Activated CD8-positive, alpha-beta memory T cell treated with anti-CD3 and anti-CD28 coated beads, Interleukin-2, amount 10 ng/mL, durations not matched to agents 7 days and 5 days (primary cell): ENCODE measurements at regions not wholly inside any gene's neighbourhood (a gene's known extent, or its start where the extent isn't known, plus 50 kb on each side); places are given as distances from the start of the nearest gene placed in this dataset.
"Not testable (repeated sequence)": the region's sequence is repeated elsewhere in the genome, so short reads cannot be mapped to it uniquely, and the experiment has no call there.

Experiments
- ATAC-seq: fragments of 150-1000 bp; cut with Tn5 transposase; one replicate; pipeline ENCODE4 v1.10.0; 2021; ENCODE audit warnings: moderate library complexity
- CTCF ChIA-PET: fragments of 350-600 bp; sonication (Branson Sonifier 250); formaldehyde crosslinking; loops from one replicate; lab custom pipeline; 2021; ENCODE audit warnings: antibody characterized with exemption; lab: Charles Lee
- DNase-seq: peaks from one replicate; pipeline ENCODE4 v3.0.0-alpha.2; 2020
- H3K27ac Mint-ChIP-seq: one replicate; pipeline ENCODE4 v1.8.0; 2021; ENCODE audit warnings: mild to moderate bottlenecking, mixed read lengths
- H3K27me3 Mint-ChIP-seq: one replicate; pipeline ENCODE4 v1.8.0; 2021; ENCODE audit warnings: mixed read lengths
- H3K36me3 Mint-ChIP-seq: one replicate; pipeline ENCODE4 v1.8.0; 2021; ENCODE audit warnings: mild to moderate bottlenecking, mixed read lengths
- H3K4me1 Mint-ChIP-seq: one replicate; pipeline ENCODE4 v1.8.0; 2021; ENCODE audit warnings: mixed read lengths
- H3K4me3 Mint-ChIP-seq: one replicate; pipeline ENCODE4 v1.8.0; 2021; ENCODE audit warnings: mild to moderate bottlenecking, moderate library complexity, mixed read lengths
- H3K9me3 Mint-ChIP-seq: one replicate; pipeline ENCODE4 v1.8.0; 2022; ENCODE audit warnings: low read depth, mixed read lengths

DNA sequence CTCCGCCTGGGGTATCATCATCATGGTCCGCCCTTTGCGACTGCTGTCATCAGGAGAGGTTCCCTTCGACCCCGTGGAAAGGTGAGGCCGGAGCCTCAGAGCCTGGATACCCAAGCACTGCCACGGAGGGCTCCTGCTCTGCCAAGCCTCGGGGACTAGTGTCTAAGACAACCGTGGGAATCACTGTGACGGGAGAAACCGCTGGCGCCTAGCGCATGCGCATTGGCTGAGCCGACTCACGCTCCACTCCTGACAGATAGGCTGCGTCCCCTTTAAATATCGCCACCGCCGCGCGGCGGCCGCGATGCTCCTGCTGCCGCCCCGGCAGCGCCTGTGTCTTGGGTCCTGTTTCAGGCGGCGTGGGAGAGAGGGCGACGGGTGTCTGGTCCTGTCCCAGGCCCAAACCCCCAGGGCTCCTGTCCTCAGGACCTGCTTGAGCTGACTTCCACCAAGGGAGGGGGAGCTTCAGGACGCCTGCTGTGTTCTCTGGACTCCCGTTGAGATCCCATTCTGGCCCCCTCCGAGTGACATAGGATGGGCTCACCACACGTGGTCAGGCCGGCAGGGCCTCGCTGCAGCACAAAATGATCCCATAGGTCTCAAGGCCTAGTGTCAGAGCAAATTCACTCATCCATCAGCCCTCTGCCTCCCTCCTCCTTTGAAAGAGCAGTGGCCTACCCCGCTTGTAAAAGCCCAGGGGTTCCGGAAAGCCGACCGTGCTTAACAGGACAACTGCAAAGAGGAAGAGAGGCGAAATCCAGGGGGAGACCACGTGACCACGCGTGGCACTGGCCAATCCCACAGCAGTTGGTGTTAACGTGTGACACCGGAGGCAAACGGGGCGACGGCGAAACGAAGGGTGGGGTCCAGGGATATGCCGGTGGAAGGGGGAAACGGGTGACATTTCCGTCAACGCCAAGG is 707.2 kb upstream of the TPTE start:
- H3K4me1 Mint-ChIP-seq, H3K36me3 Mint-ChIP-seq, H3K4me3 Mint-ChIP-seq, DNase-seq, H3K9me3 Mint-ChIP-seq, H3K27me3 Mint-ChIP-seq, H3K27ac Mint-ChIP-seq, CTCF ChIA-PET, ATAC-seq: not testable (repeated sequence)

DNA sequence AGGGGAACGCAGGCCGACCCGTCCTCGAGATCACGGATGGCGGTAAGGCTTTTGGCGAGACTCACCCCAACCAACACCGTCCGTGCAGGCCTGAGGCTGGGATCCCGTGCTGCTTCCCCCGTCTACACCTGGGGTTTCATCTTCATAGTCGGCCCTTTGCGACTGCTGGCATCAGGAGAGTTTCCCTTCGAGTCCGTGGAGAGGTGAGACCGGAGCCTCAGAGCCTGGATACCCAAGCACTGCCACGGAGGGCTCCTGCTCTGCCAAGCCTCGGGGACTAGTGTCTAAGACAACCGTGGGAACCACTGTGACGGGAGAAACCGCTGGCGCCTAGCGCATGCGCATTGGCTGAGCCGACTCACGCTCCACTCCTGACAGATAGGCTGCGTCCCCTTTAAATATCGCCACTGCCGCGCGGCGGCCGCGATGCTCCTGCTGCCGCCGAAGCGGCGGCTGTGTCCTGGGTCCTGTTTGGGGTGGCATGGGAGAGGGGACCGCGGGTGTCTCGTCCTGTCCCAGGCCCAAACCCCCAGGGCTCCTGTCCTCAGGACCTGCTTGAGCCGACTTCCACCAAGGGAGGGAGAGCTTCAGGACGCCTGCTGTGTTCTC is 706.1 kb upstream of the TPTE start:
- H3K4me1 Mint-ChIP-seq, H3K36me3 Mint-ChIP-seq, H3K27ac Mint-ChIP-seq, H3K9me3 Mint-ChIP-seq, H3K27me3 Mint-ChIP-seq, ATAC-seq, CTCF ChIA-PET, DNase-seq, H3K4me3 Mint-ChIP-seq: not testable (repeated sequence)

DNA sequence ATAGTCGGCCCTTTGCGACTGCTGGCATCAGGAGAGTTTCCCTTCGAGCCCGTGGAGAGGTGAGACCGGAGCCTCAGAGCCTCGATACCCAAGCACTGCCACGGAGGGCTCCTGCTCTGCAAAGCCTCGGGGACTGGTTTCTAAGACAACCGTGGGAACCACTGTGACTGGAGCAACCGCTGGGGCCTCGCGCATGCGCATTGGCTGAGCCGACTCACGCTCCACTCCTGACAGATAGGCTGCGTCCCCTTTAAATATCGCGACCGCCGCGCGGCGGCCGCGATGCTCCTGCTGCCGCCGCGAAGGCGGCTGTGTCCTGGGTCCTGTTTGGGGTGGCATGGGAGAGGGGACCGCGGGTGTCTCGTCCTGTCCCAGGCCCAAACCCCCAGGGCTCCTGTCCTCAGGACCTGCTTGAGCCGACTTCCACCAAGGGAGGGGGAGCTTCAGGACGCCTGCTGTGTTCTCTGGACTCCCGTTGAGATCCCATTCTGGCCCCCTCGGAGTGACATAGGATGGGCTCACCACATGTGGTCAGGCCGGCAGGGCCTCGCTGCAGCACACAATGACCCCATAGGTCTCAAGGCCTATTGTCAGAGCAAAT is 704.5 kb upstream of the TPTE start:
- DNase-seq, H3K4me1 Mint-ChIP-seq, CTCF ChIA-PET, H3K4me3 Mint-ChIP-seq, H3K27ac Mint-ChIP-seq, H3K27me3 Mint-ChIP-seq, H3K36me3 Mint-ChIP-seq, ATAC-seq, H3K9me3 Mint-ChIP-seq: not testable (repeated sequence)

DNA sequence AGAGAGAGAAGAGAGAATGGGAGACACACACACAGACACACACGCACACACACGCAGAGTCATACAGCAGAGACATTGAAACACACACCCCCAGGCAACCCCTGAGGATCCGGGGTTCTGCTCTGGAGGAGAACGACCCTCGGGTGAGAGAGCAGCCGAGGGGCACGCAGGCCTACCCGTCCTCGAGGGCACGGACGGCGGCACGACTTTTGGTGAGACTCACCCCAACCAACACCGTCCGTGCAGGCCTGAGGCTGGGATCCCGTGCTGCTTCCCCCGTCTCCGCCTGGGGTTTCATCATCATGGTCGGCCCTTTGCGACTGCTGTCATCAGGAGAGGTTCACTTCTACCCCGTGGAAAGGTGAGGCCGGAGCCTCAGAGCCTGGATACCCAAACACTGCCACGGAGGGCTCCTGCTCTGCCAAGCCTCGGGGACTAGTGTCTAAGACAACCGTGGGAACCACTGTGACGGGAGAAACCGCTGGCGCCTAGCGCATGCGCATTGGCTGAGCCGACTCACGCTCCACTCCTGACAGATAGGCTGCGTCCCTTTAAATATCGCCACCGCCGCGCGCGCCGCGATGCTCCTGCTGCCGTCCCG is 703.4 kb upstream of the TPTE start:
- CTCF ChIA-PET = not testable (repeated sequence)

DNA sequence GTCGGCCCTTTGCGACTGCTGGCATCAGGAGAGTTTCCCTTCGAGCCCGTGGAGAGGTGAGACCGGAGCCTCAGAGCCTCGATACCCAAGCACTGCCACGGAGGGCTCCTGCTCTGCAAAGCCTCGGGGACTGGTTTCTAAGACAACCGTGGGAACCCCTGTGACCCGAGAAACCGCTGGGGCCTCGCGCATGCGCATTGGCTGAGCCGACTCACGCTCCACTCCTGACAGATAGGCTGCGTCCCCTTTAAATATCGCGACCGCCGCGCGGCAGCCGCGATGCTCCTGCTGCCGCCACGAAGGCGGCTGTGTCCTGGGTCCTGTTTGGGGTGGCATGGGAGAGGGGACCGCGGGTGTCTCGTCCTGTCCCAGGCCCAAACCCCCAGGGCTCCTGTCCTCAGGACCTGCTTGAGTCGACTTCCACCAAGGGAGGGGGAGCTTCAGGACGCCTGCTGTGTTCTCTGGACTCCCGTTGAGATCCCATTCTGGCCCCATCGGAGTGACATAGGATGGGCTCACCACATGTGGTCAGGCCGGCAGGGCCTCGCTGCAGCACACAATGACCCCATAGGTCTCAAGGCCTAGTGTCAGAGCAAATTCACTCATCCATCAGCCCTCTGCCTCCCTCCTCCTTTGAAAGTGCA is 701.7 kb upstream of the TPTE start:
- H3K27me3 Mint-ChIP-seq, H3K4me3 Mint-ChIP-seq, CTCF ChIA-PET, H3K9me3 Mint-ChIP-seq, DNase-seq, H3K27ac Mint-ChIP-seq, H3K36me3 Mint-ChIP-seq, ATAC-seq, H3K4me1 Mint-ChIP-seq: not testable (repeated sequence)

More for the DNA sequence above, 703.4 kb upstream of the TPTE start:
- not testable (repeated sequence) for H3K4me3 Mint-ChIP-seq, H3K27me3 Mint-ChIP-seq, H3K27ac Mint-ChIP-seq, H3K4me1 Mint-ChIP-seq, H3K36me3 Mint-ChIP-seq, DNase-seq, ATAC-seq, H3K9me3 Mint-ChIP-seq

DNA sequence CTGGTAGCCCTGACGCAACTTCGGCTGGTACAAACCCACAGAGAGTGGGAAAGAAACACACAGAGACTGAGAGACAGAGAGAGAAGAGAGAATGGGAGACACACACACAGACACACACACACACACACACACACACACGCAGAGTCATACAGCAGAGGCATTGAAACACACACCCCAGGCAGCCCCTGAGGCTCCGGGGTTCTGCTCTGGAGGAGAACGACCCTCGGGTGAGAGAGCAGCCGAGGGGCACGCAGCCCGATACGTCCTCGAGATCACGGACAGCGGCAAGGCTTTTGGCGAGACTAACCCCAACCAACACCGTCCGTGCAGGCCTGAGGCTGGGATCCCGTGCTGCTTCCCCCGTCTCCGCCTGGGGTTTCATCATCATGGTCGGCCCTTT is 700.8 kb upstream of the TPTE start:
- CTCF ChIA-PET, H3K36me3 Mint-ChIP-seq, H3K9me3 Mint-ChIP-seq, H3K4me1 Mint-ChIP-seq, H3K27me3 Mint-ChIP-seq, ATAC-seq, DNase-seq, H3K4me3 Mint-ChIP-seq, H3K27ac Mint-ChIP-seq: not testable (repeated sequence)

DNA sequence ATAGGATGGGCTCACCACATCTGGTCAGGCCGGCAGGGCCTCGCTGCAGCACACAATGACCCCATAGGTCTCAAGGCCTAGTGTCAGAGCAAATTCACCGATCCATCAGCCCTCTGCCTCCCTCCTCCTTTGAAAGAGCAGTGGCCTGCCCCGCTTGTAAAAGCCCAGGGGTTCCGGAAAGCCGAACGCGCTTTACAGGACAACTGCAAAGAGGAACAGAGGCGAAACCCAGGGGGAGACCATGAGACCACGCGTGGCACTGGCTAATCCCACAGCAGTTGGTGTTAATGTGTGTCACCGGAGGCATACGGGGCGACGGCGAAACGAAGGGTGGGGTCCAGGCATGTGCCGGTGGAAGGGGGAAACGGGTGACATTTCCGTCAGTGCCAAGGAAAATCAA is 699.9 kb upstream of the TPTE start:
- H3K27me3 Mint-ChIP-seq, H3K4me1 Mint-ChIP-seq, CTCF ChIA-PET, DNase-seq, H3K27ac Mint-ChIP-seq, H3K4me3 Mint-ChIP-seq, H3K36me3 Mint-ChIP-seq, H3K9me3 Mint-ChIP-seq, ATAC-seq: not testable (repeated sequence)

DNA sequence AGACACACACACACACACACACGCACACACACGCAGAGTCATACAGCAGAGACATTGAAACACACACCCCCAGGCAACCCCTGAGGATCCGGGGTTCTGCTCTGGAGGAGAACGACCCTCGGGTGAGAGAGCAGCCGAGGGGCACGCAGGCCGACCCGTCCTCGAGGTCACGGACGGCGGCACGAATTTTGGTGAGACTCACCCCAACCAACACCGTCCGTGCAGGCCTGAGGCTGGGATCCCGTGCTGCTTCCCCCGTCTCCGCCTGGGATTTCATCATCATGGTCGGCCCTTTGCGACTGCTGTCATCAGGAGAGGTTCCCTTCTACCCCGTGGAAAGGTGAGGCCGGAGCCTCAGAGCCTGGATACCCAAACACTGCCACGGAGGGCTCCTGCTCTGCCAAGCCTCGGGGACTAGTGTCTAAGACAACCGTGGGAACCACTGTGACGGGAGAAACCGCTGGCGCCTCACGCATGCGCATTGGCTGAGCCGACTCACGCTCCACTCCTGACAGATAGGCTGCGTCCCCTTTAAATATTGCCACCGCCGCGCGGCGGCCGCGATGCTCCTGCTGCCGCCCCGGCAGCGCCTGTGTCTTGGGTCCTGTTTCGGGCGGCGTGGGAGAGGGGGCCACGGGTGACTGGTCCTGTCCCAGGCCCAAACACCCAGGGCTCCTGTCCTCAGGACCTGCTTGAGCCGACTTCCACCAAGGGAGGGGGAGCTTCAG is 699.1 kb upstream of the TPTE start:
- H3K27me3 Mint-ChIP-seq, H3K27ac Mint-ChIP-seq, ATAC-seq, H3K9me3 Mint-ChIP-seq, H3K4me3 Mint-ChIP-seq, H3K36me3 Mint-ChIP-seq, H3K4me1 Mint-ChIP-seq, DNase-seq, CTCF ChIA-PET: not testable (repeated sequence)

DNA sequence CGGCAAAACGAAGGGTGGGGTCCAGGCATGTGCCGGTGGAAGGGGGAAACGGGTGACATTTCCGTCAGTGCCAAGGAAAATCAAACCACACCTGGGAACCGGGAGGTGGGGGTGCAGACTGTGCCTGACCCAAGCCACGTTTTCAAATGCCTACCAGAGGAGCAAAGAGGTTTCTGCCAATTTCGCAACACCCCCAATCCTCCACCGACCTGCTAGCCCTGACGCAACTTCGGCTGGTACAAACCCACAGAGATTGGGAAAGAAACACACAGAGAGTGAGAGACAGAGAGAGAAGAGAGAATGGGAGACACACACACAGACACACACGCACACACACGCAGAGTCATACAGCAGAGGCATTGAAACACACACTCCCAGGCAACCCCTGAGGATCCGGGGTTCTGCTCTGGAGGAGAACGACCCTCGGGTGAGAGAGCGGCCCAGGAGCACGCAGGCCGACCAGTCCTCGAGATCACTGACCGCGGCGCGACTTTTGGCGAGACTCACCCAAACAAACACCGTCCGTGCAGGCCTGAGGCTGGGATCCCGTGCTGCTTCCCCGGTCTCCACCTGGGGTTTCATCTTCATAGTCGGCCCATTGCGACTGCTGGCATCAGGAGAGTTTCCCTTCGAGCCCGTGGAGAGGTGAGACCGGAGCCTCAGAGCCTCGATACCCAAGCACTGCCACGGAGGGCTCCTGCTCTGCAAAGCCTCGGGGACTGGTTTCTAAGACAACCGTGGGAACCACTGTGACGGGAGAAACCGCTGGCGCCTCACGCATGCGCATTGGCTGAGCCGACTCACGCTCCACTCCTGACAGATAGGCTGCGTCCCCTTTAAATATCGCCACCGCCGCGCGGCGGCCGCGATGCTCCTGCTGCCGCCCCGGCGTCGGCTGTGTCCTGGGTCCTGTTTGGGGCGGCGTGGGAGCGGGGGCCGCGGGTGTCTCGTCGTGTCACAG is 697.9 kb upstream of the TPTE start:
- DNase-seq = peak; percentile 51
- not testable (repeated sequence) for H3K9me3 Mint-ChIP-seq

DNA sequence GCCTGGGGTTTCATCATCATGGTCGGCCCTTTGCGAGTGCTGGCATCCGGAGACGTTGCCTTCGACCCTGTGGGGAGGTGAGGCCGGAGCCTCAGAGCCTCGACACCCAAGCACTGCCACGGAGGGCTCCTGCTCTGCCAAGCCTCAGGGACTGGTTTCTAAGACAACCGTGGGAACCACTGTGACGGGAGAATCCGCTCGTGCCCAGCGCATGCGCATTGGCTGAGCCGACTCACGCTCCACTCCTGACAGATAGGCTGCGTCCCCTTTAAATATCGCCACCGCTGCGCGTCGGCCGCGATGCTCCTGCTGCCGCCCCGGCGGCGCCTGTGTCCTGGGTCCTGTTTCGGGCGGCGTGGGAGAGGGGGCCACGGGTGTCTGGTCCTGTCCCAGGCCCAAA is 690.6 kb upstream of the TPTE start:
- ATAC-seq, DNase-seq, H3K27ac Mint-ChIP-seq, H3K27me3 Mint-ChIP-seq, H3K4me3 Mint-ChIP-seq, H3K4me1 Mint-ChIP-seq, H3K36me3 Mint-ChIP-seq, CTCF ChIA-PET, H3K9me3 Mint-ChIP-seq: not testable (repeated sequence)

More for the DNA sequence above, 697.9 kb upstream of the TPTE start:
- H3K27me3 Mint-ChIP-seq, H3K36me3 Mint-ChIP-seq, ATAC-seq, H3K4me1 Mint-ChIP-seq, H3K4me3 Mint-ChIP-seq, CTCF ChIA-PET, H3K27ac Mint-ChIP-seq: not testable (repeated sequence)

DNA sequence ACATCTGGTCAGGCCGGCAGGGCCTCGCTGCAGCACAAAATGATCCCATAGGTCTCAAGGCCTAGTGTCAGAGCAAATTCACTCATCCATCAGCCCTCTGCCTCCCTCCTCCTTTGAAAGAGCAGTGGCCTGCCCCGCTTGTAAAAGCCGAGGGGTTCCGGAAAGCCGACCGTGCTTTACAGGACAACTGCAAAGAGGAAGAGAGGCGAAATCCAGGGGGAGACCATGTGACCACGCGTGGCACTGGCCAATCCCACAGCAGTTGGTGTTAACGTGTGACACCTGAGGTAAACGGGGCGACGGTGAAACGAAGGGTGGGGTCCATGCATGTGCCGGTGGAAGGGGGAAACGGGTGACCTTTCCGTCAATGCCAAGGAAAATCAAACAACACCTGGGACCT is 688.6 kb upstream of the TPTE start:
- H3K27ac Mint-ChIP-seq, H3K4me3 Mint-ChIP-seq, CTCF ChIA-PET, H3K27me3 Mint-ChIP-seq, H3K9me3 Mint-ChIP-seq, H3K4me1 Mint-ChIP-seq, ATAC-seq, H3K36me3 Mint-ChIP-seq, DNase-seq: not testable (repeated sequence)

DNA sequence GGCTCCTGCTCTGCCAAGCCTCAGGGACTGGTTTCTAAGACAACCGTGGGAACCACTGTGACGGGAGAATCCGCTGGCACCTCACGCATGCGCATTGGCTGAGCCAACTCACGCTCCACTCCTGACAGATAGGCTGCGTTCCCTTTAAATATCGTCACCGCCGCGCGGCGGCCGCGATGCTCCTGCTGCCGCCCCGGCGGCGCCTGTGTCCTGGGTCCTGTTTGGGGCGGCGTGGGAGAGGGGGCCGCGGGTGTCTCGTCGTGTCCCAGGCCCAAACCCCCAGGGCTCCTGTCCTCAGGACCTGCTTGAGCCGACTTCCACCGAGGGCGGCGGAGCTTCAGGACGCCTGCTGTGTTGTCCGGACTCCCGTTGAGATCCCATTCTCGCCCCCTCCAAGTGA is 684.8 kb upstream of the TPTE start:
- DNase-seq, H3K27me3 Mint-ChIP-seq, H3K27ac Mint-ChIP-seq, H3K4me1 Mint-ChIP-seq, H3K36me3 Mint-ChIP-seq, CTCF ChIA-PET, ATAC-seq, H3K4me3 Mint-ChIP-seq: not testable (repeated sequence)
- peaks cover 11% of the 10 kb centered on the region for H3K9me3 Mint-ChIP-seq
